Duodenal mucosa (tissue), 2 donors: ENCODE measurements at regions not wholly inside any gene's neighbourhood (a gene's known extent, or its start where the extent isn't known, plus 50 kb on each side); places are given as distances from the start of the nearest gene placed in this dataset.
"Not testable (repeated sequence)": the region's sequence is repeated elsewhere in the genome, so short reads cannot be mapped to it uniquely, and the experiment has no call there.

Source experiments
- H3K27ac ChIP-seq: one replicate; pipeline ENCODE4 v1.7.0; 2013; ENCODE audit warnings: low read depth, low read length
- H3K27me3 ChIP-seq, 2 donors: one replicate each; pipeline ENCODE4 v1.7.0; 2013; ENCODE audit warnings: low read length in 2 of 2, control low read depth in 1 of 2; ENCODE audit not compliant: insufficient read depth in 2 of 2, control insufficient read depth in 1 of 2
- H3K36me3 ChIP-seq, 2 donors: one replicate each; pipeline ENCODE4 v1.7.0; 2013; ENCODE audit warnings: low read length in 2 of 2, control low read depth in 1 of 2; ENCODE audit not compliant: insufficient read depth in 2 of 2, control insufficient read depth in 1 of 2
- H3K4me1 ChIP-seq, 2 donors: one replicate each; pipeline ENCODE4 v1.7.0; 2013; ENCODE audit warnings: low read length in 2 of 2, control low read depth in 1 of 2; ENCODE audit not compliant: insufficient read depth in 2 of 2, control insufficient read depth in 1 of 2
- H3K4me3 ChIP-seq, 2 donors: one replicate each; pipeline ENCODE4 v1.7.0; 2013; ENCODE audit warnings: low read length in 2 of 2, low read depth in 1 of 2
- H3K9ac ChIP-seq, 2 donors: one replicate each; pipeline ENCODE4 v1.7.0; 2013; ENCODE audit warnings: low read length in 2 of 2, low read depth in 1 of 2
- H3K9me3 ChIP-seq, 2 donors: one replicate each; pipeline ENCODE4 v1.7.0; 2013; ENCODE audit warnings: low read length in 2 of 2, control low read depth in 1 of 2; ENCODE audit not compliant: control insufficient read depth in 1 of 2

DNA sequence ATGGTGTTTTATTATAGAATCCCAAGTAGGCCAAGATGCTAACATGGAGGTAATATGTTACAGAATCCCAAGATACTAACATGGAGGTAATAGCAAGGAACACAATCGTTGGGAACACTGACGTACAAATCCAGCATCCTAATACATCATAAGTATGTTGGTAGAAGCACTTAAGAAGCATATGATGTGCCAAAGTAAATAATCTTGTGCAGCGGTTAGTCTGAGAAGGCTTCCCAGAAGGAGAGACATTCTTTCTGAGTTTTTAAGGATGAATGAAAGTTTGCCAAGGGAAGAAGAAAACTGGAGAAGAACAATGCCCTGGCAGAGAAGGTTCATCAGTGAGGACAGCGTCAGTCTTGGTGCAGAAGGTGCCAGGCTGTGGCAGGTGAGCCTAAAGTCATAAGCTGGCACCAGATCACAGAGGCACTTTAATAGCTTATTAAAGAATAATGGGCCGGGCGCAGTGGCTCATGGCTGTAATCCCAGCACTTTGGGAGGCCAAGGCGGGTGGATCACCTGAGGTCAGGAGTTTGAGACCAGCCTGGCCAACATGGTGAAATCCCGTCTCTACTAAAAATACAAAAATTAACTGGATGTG, 294.5 kb upstream of the PIK3R1 start:
- no peaks in the 10 kb centered on the region for H3K27me3 ChIP-seq
- no peak overlapping the region for H3K27ac ChIP-seq
- H3K4me1 ChIP-seq, result peaks cover 0 to 6% of the 10 kb centered on the region in 2 donors
- H3K9ac ChIP-seq, result no peak overlapping the region
- no peak overlapping the region for H3K4me3 ChIP-seq
- H3K36me3 ChIP-seq, result no peaks in the 10 kb centered on the region
- H3K9me3 ChIP-seq, result peaks cover 3 to 10% of the 10 kb centered on the region in 2 donors

DNA sequence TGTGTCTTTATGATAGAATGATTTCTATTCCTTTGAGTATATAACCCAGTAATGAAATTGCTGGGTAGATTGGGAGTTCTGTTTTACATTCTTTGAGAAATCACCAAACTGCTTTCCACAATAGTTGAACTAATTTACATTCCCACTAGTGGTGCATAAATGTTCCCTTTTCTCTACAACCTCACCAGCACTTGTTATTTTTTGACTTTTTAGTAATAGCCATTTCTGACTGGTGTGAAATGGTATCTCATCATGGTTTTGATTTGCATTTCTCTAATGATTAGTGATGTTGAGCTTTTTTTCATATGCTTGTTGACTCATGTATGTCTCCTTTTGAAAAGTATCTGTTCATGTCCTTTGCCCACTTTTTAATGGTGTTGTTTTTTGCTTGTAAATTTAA, 296.0 kb upstream of the PIK3R1 start:
- H3K27ac ChIP-seq, H3K4me1 ChIP-seq, H3K27me3 ChIP-seq, H3K4me3 ChIP-seq, H3K9ac ChIP-seq, H3K36me3 ChIP-seq: not testable (repeated sequence)
- H3K9me3 ChIP-seq, result peaks cover 3 to 10% of the 10 kb centered on the region in 2 donors

DNA sequence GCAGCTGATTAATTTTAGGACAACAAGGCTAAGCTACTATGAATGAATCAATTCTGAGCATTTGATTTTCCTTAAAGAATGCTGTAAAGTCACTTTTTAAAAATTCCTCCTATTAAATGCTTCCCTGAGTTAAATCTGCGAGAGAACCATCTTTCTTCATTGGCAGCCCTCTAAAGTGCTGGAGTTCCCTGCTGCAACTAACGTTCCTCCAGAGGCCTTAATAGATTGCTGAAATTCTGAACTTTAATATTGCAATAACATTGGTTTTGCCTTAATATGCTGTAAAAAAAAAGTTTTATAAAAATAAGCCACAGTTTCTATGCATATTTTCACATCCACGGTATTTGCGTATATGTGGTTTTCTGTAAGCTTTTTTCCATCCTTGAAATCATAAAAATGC, 298.0 kb upstream of the PIK3R1 start:
- H3K9ac ChIP-seq, result no peak overlapping the region
- no peaks in the 10 kb centered on the region for H3K27me3 ChIP-seq
- peaks cover 3 to 10% of the 10 kb centered on the region in 2 donors for H3K9me3 ChIP-seq
- no peak overlapping the region for H3K27ac ChIP-seq
- no peaks in the 10 kb centered on the region for H3K36me3 ChIP-seq
- H3K4me3 ChIP-seq, result no peak overlapping the region
- peaks cover 0 to 3% of the 10 kb centered on the region in 2 donors for H3K4me1 ChIP-seq

DNA sequence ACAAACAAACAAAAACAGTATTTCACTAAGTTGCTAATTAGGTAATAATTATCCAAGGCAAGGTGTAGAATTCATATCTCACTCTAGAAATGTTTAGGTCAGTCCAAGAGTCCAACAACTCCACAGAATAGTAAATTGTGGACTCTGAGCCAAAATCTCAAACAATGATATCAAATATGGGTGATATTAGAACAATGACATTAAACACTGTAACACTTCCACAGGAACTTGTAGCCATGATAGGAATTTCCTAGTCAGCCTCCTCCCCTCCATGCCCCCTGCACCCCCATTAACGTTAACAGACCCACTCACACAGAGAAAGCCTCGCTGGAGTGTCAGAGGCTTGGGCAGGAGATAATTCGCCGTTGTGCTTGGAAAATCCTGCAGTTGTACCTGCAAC, 305.0 kb upstream of the PIK3R1 start:
- H3K36me3 ChIP-seq, result no peaks in the 10 kb centered on the region
- H3K27me3 ChIP-seq, result no peaks in the 10 kb centered on the region
- H3K4me3 ChIP-seq, result no peak overlapping the region
- H3K9ac ChIP-seq, result no peak overlapping the region
- H3K4me1 ChIP-seq, result peaks cover 25 to 28% of the 10 kb centered on the region in 2 donors
- H3K27ac ChIP-seq, result no peak overlapping the region
- no peaks in the 10 kb centered on the region for H3K9me3 ChIP-seq

DNA sequence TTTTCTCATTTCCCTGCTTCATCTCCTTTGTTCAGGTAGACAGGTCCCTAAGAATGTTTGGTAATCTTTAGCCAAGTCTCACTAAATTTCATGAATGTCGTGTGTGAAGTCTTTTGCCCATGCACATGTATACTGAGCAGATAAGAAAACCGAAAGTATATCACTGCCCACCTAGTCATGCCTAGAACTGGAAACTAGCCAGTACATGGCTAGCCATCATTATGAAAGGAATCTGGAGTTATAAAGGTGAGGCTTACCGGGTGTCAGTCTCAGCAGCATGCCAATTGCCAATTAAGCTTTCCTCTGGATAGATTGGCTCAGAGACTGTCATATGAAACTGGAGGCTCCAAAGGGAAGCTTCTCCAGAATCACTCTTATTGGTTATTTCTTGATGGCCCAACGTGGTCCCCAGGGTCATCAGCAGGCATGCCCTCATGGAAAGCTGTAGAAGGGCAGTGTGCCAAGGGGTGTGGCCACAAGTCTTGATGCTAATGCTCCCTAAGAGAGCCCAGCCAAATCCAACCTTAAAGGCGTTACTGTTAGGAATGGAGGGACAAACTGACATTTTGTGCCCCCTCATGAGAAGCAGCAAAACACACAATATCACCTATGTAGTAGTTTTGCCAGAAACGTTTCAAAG, 307.3 kb upstream of the PIK3R1 start:
- Histone ChIP-seq H3K4me3 (no peak overlapping the region), H3K36me3 (no peaks in the 10 kb centered on the region), H3K4me1 (peaks cover 22 to 28% of the 10 kb centered on the region in 2 donors), H3K27me3 (no peaks in the 10 kb centered on the region), H3K27ac (no peak overlapping the region), H3K9ac (no peak overlapping the region), H3K9me3 (no peaks in the 10 kb centered on the region)

DNA sequence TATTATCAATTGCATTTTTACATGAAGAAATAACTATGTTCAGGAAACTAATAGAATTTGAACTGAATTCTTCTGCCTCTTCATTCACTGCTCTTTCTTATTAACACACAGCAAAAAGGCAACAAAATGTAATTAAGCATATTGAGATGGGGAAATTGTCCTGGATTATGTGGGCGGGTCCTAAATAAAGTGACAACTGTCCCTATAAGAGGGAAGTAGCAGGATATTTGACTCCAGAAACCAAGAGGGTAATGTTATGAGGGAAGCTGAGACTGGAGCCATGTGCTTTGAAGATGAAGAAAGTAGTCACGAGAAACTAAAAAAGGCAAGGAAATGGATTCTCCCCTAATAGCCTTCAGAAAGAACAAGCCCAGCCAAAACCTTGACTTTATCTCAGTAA, 311.2 kb upstream of the PIK3R1 start:
- Histone ChIP-seq H3K4me3 (no peak overlapping the region), H3K9ac (no peak overlapping the region), H3K4me1 (peaks cover 5 to 6% of the 10 kb centered on the region in 2 donors), H3K9me3 (no peaks in the 10 kb centered on the region), H3K27ac (no peak overlapping the region), H3K36me3 (no peaks in the 10 kb centered on the region), H3K27me3 (no peaks in the 10 kb centered on the region)

DNA sequence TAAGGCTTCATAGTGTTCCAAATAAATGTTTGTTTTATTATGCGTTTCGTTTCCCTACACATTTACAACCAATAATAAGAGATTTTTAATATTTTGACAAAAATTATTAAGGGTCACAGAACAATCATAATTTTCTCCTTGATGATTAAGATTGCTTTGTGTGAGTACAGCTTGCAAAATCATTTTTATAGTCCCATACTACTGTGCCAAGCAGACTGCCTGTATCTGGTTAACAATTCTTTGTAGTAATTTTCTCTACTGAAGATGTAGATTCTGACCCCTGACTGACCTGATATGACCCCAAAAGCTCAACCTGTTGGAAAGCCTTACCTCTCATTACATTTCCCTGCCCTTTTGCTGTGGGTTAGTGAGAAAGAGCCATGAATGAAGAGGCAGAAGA, 311.9 kb upstream of the PIK3R1 start:
- Histone ChIP-seq H3K27ac (no peak overlapping the region), H3K36me3 (no peaks in the 10 kb centered on the region), H3K9me3 (no peaks in the 10 kb centered on the region), H3K27me3 (no peaks in the 10 kb centered on the region), H3K4me1 (peaks cover 5 to 6% of the 10 kb centered on the region in 2 donors), H3K4me3 (no peak overlapping the region), H3K9ac (no peak overlapping the region)

DNA sequence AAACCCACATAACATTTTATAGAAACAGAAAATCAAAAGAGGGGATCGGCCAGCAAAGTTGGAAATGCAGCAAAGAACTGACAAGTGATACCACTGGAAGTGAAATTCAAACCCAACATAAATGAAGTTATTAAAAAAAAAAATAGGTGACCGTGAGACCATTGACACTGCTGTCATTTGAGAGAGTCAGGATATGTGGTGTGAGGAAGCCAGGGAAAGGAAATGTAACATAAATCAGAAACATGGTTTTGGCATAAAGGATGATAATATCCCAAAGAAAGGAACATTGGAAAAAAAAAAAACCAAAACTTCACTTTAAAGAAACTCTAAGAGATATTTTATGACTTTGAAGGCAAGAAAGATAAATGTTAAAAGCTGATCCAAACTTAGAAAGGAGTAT, 312.4 kb upstream of the PIK3R1 start:
- Histone ChIP-seq H3K4me1 (peaks cover under 1 to 2% of the 10 kb centered on the region in 2 donors), H3K9me3 (no peaks in the 10 kb centered on the region), H3K27ac (no peak overlapping the region), H3K4me3 (no peak overlapping the region), H3K36me3 (no peaks in the 10 kb centered on the region), H3K27me3 (no peaks in the 10 kb centered on the region), H3K9ac (no peak overlapping the region)

DNA sequence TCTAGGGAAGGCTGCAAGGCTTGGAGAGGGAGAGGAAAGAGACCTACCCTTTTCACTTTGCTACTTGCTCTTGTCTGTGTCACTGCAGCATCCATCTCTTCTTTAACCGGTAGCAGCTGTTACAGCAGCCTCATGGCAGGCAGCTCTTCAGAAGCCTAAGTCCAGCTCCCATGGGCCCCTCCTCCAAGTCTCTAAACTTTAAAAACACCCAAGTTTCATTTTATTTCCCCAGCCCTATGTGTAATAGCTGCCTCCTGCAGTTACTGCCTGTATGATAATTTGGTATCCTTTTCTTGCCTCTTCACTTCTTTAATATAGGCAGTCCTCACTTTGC, 313.1 kb upstream of the PIK3R1 start:
- no peak overlapping the region for H3K27ac ChIP-seq
- no peaks in the 10 kb centered on the region for H3K27me3 ChIP-seq
- no peak overlapping the region for H3K4me3 ChIP-seq
- H3K9me3 ChIP-seq, result no peaks in the 10 kb centered on the region
- no peak overlapping the region for H3K9ac ChIP-seq
- H3K36me3 ChIP-seq, result no peaks in the 10 kb centered on the region
- H3K4me1 ChIP-seq, result peaks cover 3 to 6% of the 10 kb centered on the region in 2 donors

DNA sequence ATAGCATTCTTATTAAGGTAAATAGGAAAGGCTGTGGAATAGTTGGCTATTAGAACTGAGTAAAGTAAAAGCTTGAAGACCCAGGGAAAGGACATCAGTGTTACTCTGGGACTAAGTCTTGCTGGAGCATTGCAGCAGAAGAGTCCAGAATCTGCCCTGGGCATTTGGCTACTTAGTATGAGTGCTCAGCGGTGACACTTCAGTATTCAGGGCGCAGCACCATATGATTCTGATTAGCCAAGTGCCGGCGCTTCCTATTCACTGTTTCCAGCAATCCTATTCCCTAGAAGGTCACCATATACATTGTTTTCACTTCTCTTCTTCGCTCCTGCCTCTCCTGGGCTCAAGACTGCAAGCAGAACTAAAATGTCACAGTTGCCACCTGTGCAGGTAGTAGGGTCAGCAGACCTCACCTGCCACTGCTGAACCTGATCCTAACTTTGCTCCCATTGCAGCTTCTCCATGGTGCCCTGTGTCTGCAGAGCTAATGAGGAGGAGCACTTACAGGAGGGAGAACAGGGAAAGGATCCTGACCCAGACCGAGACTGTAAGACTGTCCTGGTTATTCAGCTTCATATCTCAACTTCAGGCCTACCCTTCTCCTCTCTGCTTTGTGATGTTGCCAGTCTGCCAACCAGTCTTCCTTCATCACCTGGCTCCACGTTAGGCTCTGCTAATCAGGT, 313.6 kb upstream of the PIK3R1 start:
- Histone ChIP-seq H3K27me3 (no peaks in the 10 kb centered on the region), H3K4me1 (peaks cover 6 to 8% of the 10 kb centered on the region in 2 donors), H3K27ac (no peak overlapping the region), H3K4me3 (no peak overlapping the region), H3K9me3 (no peaks in the 10 kb centered on the region), H3K9ac (no peak overlapping the region), H3K36me3 (no peaks in the 10 kb centered on the region)
